K562 (cell line): ENCODE measurements at regions not wholly inside any gene's neighbourhood (a gene's known extent, or its start where the extent isn't known, plus 50 kb on each side); places are given as distances from the start of the nearest gene placed in this dataset.

Source experiments
- COPS2 ChIP-seq: fragments of 450-650 bp; conservative IDR thresholded peaks from 2 replicates; pipeline ENCODE4 v1.6.1; 2016; ENCODE audit warnings: mild to moderate bottlenecking, moderate library complexity
- MGA ChIP-seq: fragments of 450-650 bp; IDR thresholded peaks from 2 replicates; pipeline ENCODE4 v1.6.1; 2016; ENCODE audit warnings: mild to moderate bottlenecking, moderate library complexity
- POLR2G ChIP-seq: fragments of 200-400 bp; formaldehyde crosslinking; IDR thresholded peaks from 2 replicates; pipeline ENCODE4 v1.6.1; 2017; ENCODE audit warnings: low read depth, mild to moderate bottlenecking, antibody characterized with exemption, low read length, moderate library complexity
- TSHZ1 ChIP-seq: fragments of 250-450 bp; sonication (Bioruptor Pico); IDR thresholded peaks from 2 replicates; pipeline ENCODE4 v1.4.0; 2020; ENCODE audit warnings: mild to moderate bottlenecking, moderate library complexity
- ZKSCAN3 ChIP-seq: fragments of 250-450 bp; sonication (Bioruptor Pico); IDR thresholded peaks from 2 replicates; pipeline ENCODE4 v1.4.0; 2020

- TF ChIP-seq TSHZ1 (no peak), MGA (no peak), COPS2 (no peak), POLR2G (no peak), ZKSCAN3 (no peak)
Measured at GRCh38 chr5:141771562-141771961, 89.5 kb upstream of the ARAP3 start (continued).
